OCI-LY7 (cell line): ENCODE measurements at regions not wholly inside any gene's neighbourhood (a gene's known extent, or its start where the extent isn't known, plus 50 kb on each side); places are given as distances from the start of the nearest gene placed in this dataset.

Source experiments
- BruUV-seq: library from RNA; stranded (reverse); fragments of 400-500 nt; replicated peaks from 2 replicates; lab custom pipeline; 2021; lab: Mats Ljungman, UMichigan
- CTCF ChIA-PET: fragments of 300-600 bp; sonication (Branson Sonifier 250); formaldehyde crosslinking; loops from one replicate; lab custom pipeline; 2022; ENCODE audit warnings: antibody characterized with exemption; ENCODE audit not compliant: unreplicated experiment; lab: Charles Lee
- POLR2A ChIA-PET: fragments of 300-600 bp; sonication (Branson Sonifier 250); formaldehyde crosslinking; loops from one replicate; lab custom pipeline; 2022; ENCODE audit warnings: antibody characterized with exemption; lab: Charles Lee
- DNase-seq: peaks from one replicate; pipeline ENCODE4 v3.0.0-alpha.2; 2015; ENCODE audit warnings: low spot score
- H2AFZ ChIP-seq: fragments of 200-600 bp; sonication (generic), shearing (Covaris generic); 2 replicates; pipeline ENCODE4 v1.6.1; 2014; ENCODE audit warnings: mild to moderate bottlenecking, antibody characterized with exemption, low read length, moderate library complexity
- H3K27ac ChIP-seq: fragments of 200-600 bp; sonication (generic); 2 replicates; pipeline ENCODE4 v1.5.1; 2014; ENCODE audit warnings: mixed run types, low read depth, mild to moderate bottlenecking, moderate library complexity, low read length, inconsistent platforms; ENCODE audit not compliant: poor library complexity, severe bottlenecking
- H3K36me3 ChIP-seq: fragments of 200-600 bp; sonication (generic); 2 replicates; pipeline ENCODE4 v1.6.1; 2014; ENCODE audit warnings: mild to moderate bottlenecking, antibody characterized with exemption, low read length, moderate library complexity, mixed read lengths; ENCODE audit not compliant: insufficient read depth
- H3K4me1 ChIP-seq: fragments of 200-600 bp; sonication (generic); 2 replicates; pipeline ENCODE4 v1.5.1; 2014; ENCODE audit warnings: mild to moderate bottlenecking, low read length; ENCODE audit not compliant: insufficient read depth, poor library complexity, severe bottlenecking
- H3K4me2 ChIP-seq: fragments of 200-600 bp; sonication (generic); 2 replicates; pipeline ENCODE4 v1.6.1; 2014; ENCODE audit warnings: mild to moderate bottlenecking, low read length
- H3K4me3 ChIP-seq: fragments of 200-600 bp; sonication (generic); 2 replicates; pipeline ENCODE4 v1.5.1; 2014; ENCODE audit warnings: mild to moderate bottlenecking, low read depth, low read length; ENCODE audit not compliant: poor library complexity, severe bottlenecking
- H3K79me2 ChIP-seq: fragments of 200-600 bp; sonication (generic); 2 replicates; pipeline ENCODE4 v1.6.1; 2016; ENCODE audit warnings: low read depth, mild to moderate bottlenecking, low read length, moderate library complexity, mixed read lengths; ENCODE audit not compliant: insufficient read depth
- H3K9me2 ChIP-seq: fragments of 200-600 bp; sonication (generic); 2 replicates; pipeline ENCODE4 v1.6.1; 2016; ENCODE audit warnings: mild to moderate bottlenecking, low read length, mixed read lengths; ENCODE audit not compliant: insufficient read depth
- H3K9me3 ChIP-seq: fragments of 200-600 bp; sonication (generic); 2 replicates; pipeline ENCODE4 v1.6.1; 2014; ENCODE audit warnings: mild to moderate bottlenecking, mixed run types, low read length, mixed read lengths
- H4K20me1 ChIP-seq: fragments of 200-600 bp; sonication (generic); 2 replicates; pipeline ENCODE4 v1.6.1; 2014; ENCODE audit warnings: mild to moderate bottlenecking, antibody characterized with exemption, low read length, moderate library complexity, mixed read lengths; ENCODE audit not compliant: insufficient read depth
- CTCF ChIP-seq: fragments of 200-600 bp; sonication (generic); conservative IDR thresholded peaks from 2 replicates; pipeline ENCODE4 v1.5.1; 2014; ENCODE audit warnings: mild to moderate bottlenecking, antibody characterized with exemption, low read length, moderate library complexity, mixed read lengths
- EZH2phosphoT487 ChIP-seq: fragments of 200-600 bp; sonication (generic); IDR thresholded peaks from 2 replicates; pipeline ENCODE4 v1.6.1; 2018; ENCODE audit warnings: low read depth, borderline replicate concordance, mild to moderate bottlenecking, mixed run types, antibody characterized with exemption, low read length, moderate library complexity, mixed read lengths
- intact Hi-C: fragments of 100-400 bp; cut with micrococcal nuclease; formaldehyde crosslinking; loops from one replicate; pipeline ENCODE4 v1.10.0; 2022; ENCODE audit not compliant: unreplicated experiment

- Histone ChIP-seq H3K79me2 (no peaks in the 10 kb centered on the region), H3K4me3 (no peak overlapping the region), H3K9me3 (no peaks in the 10 kb centered on the region), H3K27ac (no peak overlapping the region), H3K9me2 (no peaks in the 10 kb centered on the region), H3K36me3 (no peaks in the 10 kb centered on the region), H2AFZ (no peak overlapping the region), H3K4me2 (no peak overlapping the region), H4K20me1 (no peaks in the 10 kb centered on the region), H3K4me1 (no peaks in the 10 kb centered on the region)
- ChIA-PET CTCF (no interaction called here), POLR2A (interaction anchor here (0.5 kb wide), 1 partner anchor 1708 kb away, joined by 3 read pairs; no protein-coding TSS in a partner anchor)
- intact Hi-C loops: no loop called here
- no TSS peak for BruUV-seq
- no peak for DNase-seq
- no peak for TF ChIP-seq EZH2phosphoT487
- no peak for TF ChIP-seq CTCF
These were observed 252.9 kb downstream of the HGF start for GRCh38 chr7:81516898-81517297.

GRCh38 chr7:81515009-81515408 lies 254.8 kb downstream of the HGF start:
- H3K4me1 ChIP-seq: no peaks in the 10 kb centered on the region
- no peaks in the 10 kb centered on the region for H3K9me3 ChIP-seq
- no peak for DNase-seq
- H4K20me1 ChIP-seq: no peaks in the 10 kb centered on the region
- ChIA-PET CTCF (no interaction called here), POLR2A (no interaction called here)
- no peaks in the 10 kb centered on the region for H3K9me2 ChIP-seq
- H3K4me2 ChIP-seq: no peak overlapping the region
- H3K79me2 ChIP-seq: no peaks in the 10 kb centered on the region
- no peak overlapping the region for H3K27ac ChIP-seq
- intact Hi-C loops: no loop called here
- no peak for TF ChIP-seq EZH2phosphoT487
- TF ChIP-seq CTCF: no peak
- H3K4me3 ChIP-seq: no peak overlapping the region
- no TSS peak for BruUV-seq
- no peaks in the 10 kb centered on the region for H3K36me3 ChIP-seq
- no peak overlapping the region for H2AFZ ChIP-seq

- no TSS peak for BruUV-seq
- ChIA-PET POLR2A (interaction anchor here (1.8 kb wide), 1 partner anchor 13 kb away, joined by 5 read pairs; no protein-coding TSS in a partner anchor), CTCF (no interaction called here)
- H3K9me3 ChIP-seq: no peaks in the 10 kb centered on the region
- no peaks in the 10 kb centered on the region for H3K4me1 ChIP-seq
- H2AFZ ChIP-seq: no peak overlapping the region
- intact Hi-C loops: no loop called here
- H3K79me2 ChIP-seq: no peaks in the 10 kb centered on the region
- no peak overlapping the region for H3K4me2 ChIP-seq
- TF ChIP-seq CTCF (no peak), EZH2phosphoT487 (no peak)
- no peaks in the 10 kb centered on the region for H3K9me2 ChIP-seq
- H4K20me1 ChIP-seq: no peaks in the 10 kb centered on the region
- no peak for DNase-seq
- H3K27ac ChIP-seq: no peak overlapping the region
- H3K36me3 ChIP-seq: no peaks in the 10 kb centered on the region
- H3K4me3 ChIP-seq: no peak overlapping the region
These were observed 255.3 kb downstream of the HGF start for GRCh38 chr7:81514546-81514945.
